Adrenal gland (tissue), 9 donors: ENCODE measurements at regions not wholly inside any gene's neighbourhood (a gene's known extent, or its start where the extent isn't known, plus 50 kb on each side); places are given as distances from the start of the nearest gene placed in this dataset.
"Not testable (repeated sequence)": the region's sequence is repeated elsewhere in the genome, so short reads cannot be mapped to it uniquely, and the experiment has no call there.

Experiments
- DNase-seq, 7 donors: peaks; one replicate each; pipeline ENCODE4 v3.0.0-alpha.2; 2019 to 2020
- H3K27ac ChIP-seq, 5 donors: fragments of 200-600 bp; sonication (generic) in 4 of 5; 1 replicate in 3 of 5; 2 replicates in 2 of 5; pipeline versions ENCODE4 v1.5.1 to v1.8.0; 2016 to 2020; ENCODE audit warnings: mild to moderate bottlenecking in 1 of 5
- H3K27me3 ChIP-seq: fragments of 200-600 bp; 2 replicates; pipeline ENCODE4 v1.8.0; 2021
- H3K36me3 ChIP-seq, 2 donors: fragments of 200-600 bp; replicated peaks in 1 of 2; 1 replicate in 1 of 2; 2 replicates in 1 of 2; pipeline versions ENCODE4 v1.5.1 to v1.8.0; 2018 to 2022
- H3K4me1 ChIP-seq, 2 donors: fragments of 200-600 bp; replicated peaks in 1 of 2; 1 replicate in 1 of 2; 2 replicates in 1 of 2; pipeline versions ENCODE4 v1.5.1 to v1.8.0; 2018 to 2021
- H3K4me3 ChIP-seq, 4 donors: fragments of 200-600 bp; sonication (generic) in 3 of 4; one replicate each; pipeline ENCODE4 v1.5.1; 2016 to 2018
- H3K9me3 ChIP-seq, 3 donors: fragments of 200-600 bp; sonication (generic) in 1 of 3; replicated peaks in 1 of 3; 1 replicate in 2 of 3; 2 replicates in 1 of 3; pipeline versions ENCODE4 v1.5.1 to v1.8.0; 2016 to 2021
- CTCF ChIP-seq, 6 experiments: fragments of 450-650 bp in 4 of 6; fragments of 200-600 bp in 2 of 6; sonication (generic) in 1 of 6; IDR thresholded peaks; 1 replicate in 5 of 6; 2 replicates in 1 of 6; pipeline versions ENCODE4 v1.5.1 to v1.8.0; 2016 to 2021; ENCODE audit warnings: antibody characterized with exemption in 6 of 6, mild to moderate bottlenecking in 2 of 6, moderate library complexity in 1 of 6
- POLR2A ChIP-seq, 2 donors: fragments of 450-650 bp; IDR thresholded peaks; one replicate each; pipeline ENCODE4 v1.6.1; 2017; ENCODE audit warnings: antibody characterized with exemption in 2 of 2, mild to moderate bottlenecking in 2 of 2, moderate library complexity in 1 of 2
- WGBS, 4 donors: extraction: QIAGEN DNeasy Blood & Tissue Kit in 2 of 4; methylation state at CpG; one replicate each; pipeline versions ENCODE4 v1.1.5 to v1.1.7; 2013 to 2017; 5-methylcytosine and 5-hydroxymethylcytosine counted together
- intact Hi-C, 2 donors: fragments of 100-400 bp; cut with DNase I; formaldehyde crosslinking; loops; one replicate each; pipeline versions ENCODE4 v1.14.1 to v1.15.0; 2022 to 2023
- donor health status: healthy with polysubstance abuse.
- donor health status: Bipolar disorder and iron deficiency.
- donor health status: DM: yes; HTN: yes; CAD: no.
- donor health status: DM: no; HTN: no; CAD: no.
- donor health status: DM: no; HTN: no; CAD: no.

GRCh38 chr10:56212951-56213350 is 148.1 kb downstream of the ZWINT start:
- Histone ChIP-seq H3K4me3 (no peak overlapping the region), H3K27ac (no peak overlapping the region), H3K36me3 (no peaks in the 10 kb centered on the region), H3K9me3 (no peaks in the 10 kb centered on the region), H3K27me3 (no peaks in the 10 kb centered on the region), H3K4me1 (no peaks in the 10 kb centered on the region)
- intact Hi-C loops = no loop called here
- 86 to 89% (median 88%) methylated on average over 4 to 6 of the region's 6 CpGs for WGBS, 4 donors
- no peak for TF ChIP-seq CTCF (IDR thresholded peaks at IDR 0.05)
- no peak for TF ChIP-seq POLR2A (IDR thresholded peaks at IDR 0.05)
- no peak for DNase-seq

GRCh38 chr10:56181607-56182006 is 179.5 kb downstream of the ZWINT start:
- DNase-seq = no peak
- H3K27ac ChIP-seq = no peak overlapping the region
- intact Hi-C loops = no loop called here
- H3K4me1 ChIP-seq = no peaks in the 10 kb centered on the region
- H3K36me3 ChIP-seq = no peaks in the 10 kb centered on the region
- H3K9me3 ChIP-seq = no peaks in the 10 kb centered on the region
- no peak overlapping the region for H3K4me3 ChIP-seq
- no peaks in the 10 kb centered on the region for H3K27me3 ChIP-seq
- TF ChIP-seq CTCF (IDR thresholded peaks at IDR 0.05) = no peak
- no peak for TF ChIP-seq POLR2A (IDR thresholded peaks at IDR 0.05)
- WGBS, 4 donors = 56 to 70% (median 63%) methylated on average over 2 of the region's 2 CpGs

- intact Hi-C loops = no loop called here
- H3K36me3 ChIP-seq = no peaks in the 10 kb centered on the region
- 33 to 50% (median 42%) methylated on average over 4 of the region's 4 CpGs for WGBS, 4 donors
Measured at GRCh38 chr10:56178210-56178609, 182.8 kb downstream of the ZWINT start.

GRCh38 chr10:56155091-56155513 is 206.0 kb downstream of the ZWINT start:
- DNase-seq, H3K36me3 ChIP-seq, H3K9me3 ChIP-seq, H3K27me3 ChIP-seq, H3K4me1 ChIP-seq, intact Hi-C loops, H3K4me3 ChIP-seq, H3K27ac ChIP-seq: not testable (repeated sequence)
- 94 to 100% (median 95%) methylated on average over 2 to 41 of the region's 41 CpGs; no CpG with 5 or more reads in 1 of the 4 donors for WGBS, 4 donors

More at GRCh38 chr10:56178210-56178609, 182.8 kb downstream of the ZWINT start:
- Histone ChIP-seq H3K4me1 (no peaks in the 10 kb centered on the region), H3K27ac (no peak overlapping the region), H3K4me3 (no peak overlapping the region), H3K27me3 (no peaks in the 10 kb centered on the region), H3K9me3 (no peaks in the 10 kb centered on the region)
- no peak for DNase-seq
- TF ChIP-seq POLR2A (IDR thresholded peaks at IDR 0.05) (no peak), CTCF (IDR thresholded peaks at IDR 0.05) (no peak)

- no peak overlapping the region for H3K27ac ChIP-seq
- H3K4me1 ChIP-seq = no peaks in the 10 kb centered on the region
- WGBS, 4 donors = 82 to 85% (median 83%) methylated on average over 2 of the region's 2 CpGs
- intact Hi-C loops = no loop called here
- no peaks in the 10 kb centered on the region for H3K36me3 ChIP-seq
- no peaks in the 10 kb centered on the region for H3K27me3 ChIP-seq
- peaks cover 0 to 4% (median 0%) of the 10 kb centered on the region in 3 donors for H3K9me3 ChIP-seq
- TF ChIP-seq CTCF (IDR thresholded peaks at IDR 0.05) = no peak
- no peak for TF ChIP-seq POLR2A (IDR thresholded peaks at IDR 0.05)
- no peak for DNase-seq
- H3K4me3 ChIP-seq = no peak overlapping the region
Measured at GRCh38 chr10:56146806-56147205, 214.3 kb downstream of the ZWINT start.
